GM18511 (cell line): ENCODE measurements at regions not wholly inside any gene's neighbourhood (a gene's known extent, or its start where the extent isn't known, plus 50 kb on each side); places are given as distances from the start of the nearest gene placed in this dataset.

ENCODE experiments used
- ATAC-seq: cut with Tn5 transposase; IDR thresholded peaks from one replicate; pipeline ENCODE4 v1.9.1; 2021; ENCODE audit warnings: mild to moderate bottlenecking, moderate library complexity; ENCODE audit not compliant: unreplicated experiment

- no peak for ATAC-seq
Observed at GRCh38 chr10:21264271-21264670, 261.2 kb downstream of the SKIDA1 start.

- no peak for ATAC-seq
Observed at GRCh38 chr10:21263839-21264238, 261.6 kb downstream of the SKIDA1 start.

- no peak for ATAC-seq
Observed at GRCh38 chr10:21263263-21263803, 262.1 kb downstream of the SKIDA1 start.

- no peak for ATAC-seq
Observed at GRCh38 chr10:21261842-21262294, 263.6 kb downstream of the SKIDA1 start.

- ATAC-seq = no peak
Observed at GRCh38 chr10:21260506-21261149, 264.9 kb downstream of the SKIDA1 start.

GRCh38 chr10:21260066-21260465 is 265.4 kb downstream of the SKIDA1 start:
- ATAC-seq = no peak

- ATAC-seq = no peak
Observed at GRCh38 chr10:21257919-21258318, 267.6 kb downstream of the SKIDA1 start.

GRCh38 chr10:21257191-21257590 is 268.3 kb downstream of the SKIDA1 start:
- ATAC-seq = no peak

- no peak for ATAC-seq
Observed at GRCh38 chr10:21249435-21249834, 276.0 kb downstream of the SKIDA1 start.

- no peak for ATAC-seq
Observed at GRCh38 chr10:21247592-21247991, 277.9 kb downstream of the SKIDA1 start.

- ATAC-seq = no peak
Observed at GRCh38 chr10:21246178-21246577, 279.3 kb downstream of the SKIDA1 start.

- no peak for ATAC-seq
Observed at GRCh38 chr10:21243748-21244257, 281.7 kb downstream of the SKIDA1 start.

- no peak for ATAC-seq
Observed at GRCh38 chr10:21242915-21243314, 282.6 kb downstream of the SKIDA1 start.

- no peak for ATAC-seq
Observed at GRCh38 chr10:21238717-21239116, 286.8 kb downstream of the SKIDA1 start.

GRCh38 chr10:21238044-21238443 is 287.4 kb downstream of the SKIDA1 start:
- no peak for ATAC-seq

GRCh38 chr10:21234761-21235160 is 290.7 kb downstream of the SKIDA1 start:
- no peak for ATAC-seq

- no peak for ATAC-seq
Observed at GRCh38 chr10:21230219-21230618, 295.3 kb downstream of the SKIDA1 start.

- ATAC-seq = no peak
Observed at GRCh38 chr10:21217748-21218367, 307.6 kb downstream of the SKIDA1 start.

GRCh38 chr10:21217107-21217506 is 308.4 kb downstream of the SKIDA1 start:
- no peak for ATAC-seq

GRCh38 chr10:21214329-21214728 is 311.2 kb downstream of the SKIDA1 start:
- no peak for ATAC-seq

GRCh38 chr10:21213381-21213780 is 312.1 kb downstream of the SKIDA1 start:
- ATAC-seq = no peak

GRCh38 chr10:21212912-21213311 is 312.6 kb downstream of the SKIDA1 start:
- no peak for ATAC-seq
